DND-41 (cell line): ENCODE measurements at regions not wholly inside any gene's neighbourhood (a gene's known extent, or its start where the extent isn't known, plus 50 kb on each side); places are given as distances from the start of the nearest gene placed in this dataset.

Experiments
- ATAC-seq: fragments of 200-7000 bp; cut with Tn5 transposase; 3 replicates; pipeline ENCODE4 v1.9.1; 2021; ENCODE audit warnings: low read depth; ENCODE audit not compliant: insufficient read depth
- DNase-seq: peaks from one replicate; pipeline ENCODE4 v3.0.0-alpha.2; 2020
- H2AFZ ChIP-seq: 2 replicates; pipeline ENCODE4 v1.6.0; 2012; ENCODE audit warnings: low read depth, low read length
- H3K27ac ChIP-seq: 2 replicates; pipeline ENCODE4 v1.5.1; 2012; ENCODE audit warnings: low read length, inconsistent platforms
- H3K27me3 ChIP-seq: fragments of 200-600 bp; sonication (generic); 2 replicates; pipeline ENCODE4 v1.6.0; 2012; ENCODE audit warnings: low read length, mild to moderate bottlenecking, inconsistent platforms; ENCODE audit not compliant: insufficient read depth, poor library complexity
- H3K36me3 ChIP-seq: 2 replicates; pipeline ENCODE4 v1.5.1; 2012; ENCODE audit warnings: low read length, inconsistent platforms; ENCODE audit not compliant: insufficient read depth
- H3K4me1 ChIP-seq: 2 replicates; pipeline ENCODE4 v1.5.1; 2012; ENCODE audit warnings: mild to moderate bottlenecking, low read length; ENCODE audit not compliant: insufficient read depth
- H3K4me2 ChIP-seq: 2 replicates; pipeline ENCODE4 v1.6.0; 2012; ENCODE audit warnings: mild to moderate bottlenecking, moderate library complexity, low read length, inconsistent platforms; ENCODE audit not compliant: insufficient read depth
- H3K4me3 ChIP-seq, 2 experiments: fragments of 200-600 bp in 1 of 2; shearing (Covaris generic) in 1 of 2; 2 replicates each; pipeline ENCODE4 v1.5.1; 2012 to 2016; ENCODE audit warnings: inconsistent platforms in 2 of 2, low read length in 2 of 2, mild to moderate bottlenecking in 2 of 2, low read depth in 1 of 2, moderate library complexity in 1 of 2
- H3K79me2 ChIP-seq: 2 replicates; pipeline ENCODE4 v1.6.0; 2012; ENCODE audit warnings: low read length, inconsistent platforms; ENCODE audit not compliant: insufficient read depth
- H3K9ac ChIP-seq: 2 replicates; pipeline ENCODE4 v1.6.0; 2012; ENCODE audit warnings: low read depth, mild to moderate bottlenecking, inconsistent platforms, low read length, moderate library complexity
- H3K9me3 ChIP-seq: 2 replicates; pipeline ENCODE4 v1.5.1; 2012; ENCODE audit warnings: low read length, moderate library complexity, mild to moderate bottlenecking, inconsistent platforms; ENCODE audit not compliant: insufficient read depth, severe bottlenecking
- H4K20me1 ChIP-seq: 2 replicates; pipeline ENCODE4 v1.6.0; 2012; ENCODE audit warnings: low read length; ENCODE audit not compliant: insufficient read depth
- CTCF ChIP-seq: IDR thresholded peaks from 2 replicates; pipeline ENCODE4 v1.5.1; 2012; ENCODE audit warnings: borderline replicate concordance, low read length, moderate library complexity, mild to moderate bottlenecking; ENCODE audit not compliant: poor library complexity, severe bottlenecking; ENCODE audit errors: extremely low read depth
- EZH2 ChIP-seq: IDR thresholded peaks from 3 replicates; pipeline ENCODE4 v1.6.1; 2012; ENCODE audit warnings: borderline replicate concordance, low read depth, mild to moderate bottlenecking, moderate library complexity, low read length, inconsistent platforms; ENCODE audit not compliant: severe bottlenecking

GRCh38 chr11:38968951-38969350, 2370.9 kb upstream of the RAG2 start:
- no peaks in the 10 kb centered on the region for H3K9me3 ChIP-seq
- H3K4me2 ChIP-seq: no peak overlapping the region
- TF ChIP-seq EZH2: no peak
- TF ChIP-seq CTCF: no peak
- ATAC-seq (no peak), DNase-seq (no peak)
- H3K79me2 ChIP-seq: no peaks in the 10 kb centered on the region
- no peak overlapping the region for H3K27ac ChIP-seq
- no peaks in the 10 kb centered on the region for H3K27me3 ChIP-seq
- H2AFZ ChIP-seq: no peak overlapping the region
- no peaks in the 10 kb centered on the region for H3K4me1 ChIP-seq
- no peak overlapping the region for H3K9ac ChIP-seq
- no peaks in the 10 kb centered on the region for H3K36me3 ChIP-seq
- no peak overlapping the region for H3K4me3 ChIP-seq
- H4K20me1 ChIP-seq: no peaks in the 10 kb centered on the region

GRCh38 chr11:38952698-38953097, 2354.7 kb upstream of the RAG2 start:
- Histone ChIP-seq H3K4me2 (no peak overlapping the region), H3K9ac (no peak overlapping the region), H3K9me3 (no peaks in the 10 kb centered on the region), H3K4me1 (no peaks in the 10 kb centered on the region), H3K27ac (no peak overlapping the region), H4K20me1 (no peaks in the 10 kb centered on the region), H3K36me3 (no peaks in the 10 kb centered on the region), H3K4me3 (no peak overlapping the region), H3K79me2 (no peaks in the 10 kb centered on the region), H2AFZ (no peak overlapping the region), H3K27me3 (no peaks in the 10 kb centered on the region)
- ATAC-seq: no peak
- no peak for DNase-seq
- TF ChIP-seq CTCF (no peak), EZH2 (no peak)

- Histone ChIP-seq H3K27me3 (no peaks in the 10 kb centered on the region), H3K9ac (no peak overlapping the region), H3K36me3 (no peaks in the 10 kb centered on the region), H4K20me1 (no peaks in the 10 kb centered on the region), H3K4me2 (no peak overlapping the region), H3K27ac (no peak overlapping the region), H2AFZ (no peak overlapping the region), H3K79me2 (no peaks in the 10 kb centered on the region), H3K4me1 (no peaks in the 10 kb centered on the region), H3K9me3 (no peaks in the 10 kb centered on the region), H3K4me3 (no peak overlapping the region)
- no peak for TF ChIP-seq EZH2
- ATAC-seq: no peak
- no peak for DNase-seq
Measured at GRCh38 chr11:38950867-38951266, 2352.8 kb upstream of the RAG2 start.

- no peaks in the 10 kb centered on the region for H3K79me2 ChIP-seq
- H2AFZ ChIP-seq: no peak overlapping the region
- no peak overlapping the region for H3K4me2 ChIP-seq
- no peaks in the 10 kb centered on the region for H3K9me3 ChIP-seq
- H3K27me3 ChIP-seq: no peaks in the 10 kb centered on the region
- no peaks in the 10 kb centered on the region for H3K36me3 ChIP-seq
- no peak overlapping the region for H3K27ac ChIP-seq
- no peak for DNase-seq
- H3K4me3 ChIP-seq: no peak overlapping the region
- TF ChIP-seq EZH2 (no peak), CTCF (no peak)
- no peak overlapping the region for H3K9ac ChIP-seq
- H4K20me1 ChIP-seq: no peaks in the 10 kb centered on the region
- no peaks in the 10 kb centered on the region for H3K4me1 ChIP-seq
- ATAC-seq: no peak
Measured at GRCh38 chr11:38948392-38948791, 2350.4 kb upstream of the RAG2 start.
